ENCODE measurements at regions not wholly inside any gene's neighbourhood (a gene's known extent, or its start where the extent isn't known, plus 50 kb on each side); places are given as distances from the start of the nearest gene placed in this dataset.
"Not testable (repeated sequence)": the region's sequence is repeated elsewhere in the genome, so short reads cannot be mapped to it uniquely, and the experiment has no call there.

DNA sequence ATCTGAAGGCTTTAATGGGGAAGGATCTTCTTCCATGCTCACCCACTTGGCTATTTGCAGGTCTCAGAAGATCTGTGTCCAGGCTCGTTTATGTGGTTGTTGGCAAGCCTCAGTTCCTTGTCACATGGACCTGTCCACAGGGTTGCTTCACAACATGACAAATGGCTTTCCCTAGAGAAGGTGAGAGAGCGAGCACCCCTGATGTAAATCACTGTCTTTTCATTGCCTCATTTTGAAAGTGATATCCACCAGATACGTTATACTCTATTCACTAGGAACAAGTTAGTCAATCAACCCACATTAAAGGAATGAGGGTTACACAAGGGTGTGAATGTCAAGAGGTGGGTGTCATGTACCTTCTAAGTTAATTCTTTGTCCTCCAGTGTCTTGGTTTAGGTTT lies 433.3 kb downstream of the RPS6KC1 start:
- DNase-seq: no peak

DNA sequence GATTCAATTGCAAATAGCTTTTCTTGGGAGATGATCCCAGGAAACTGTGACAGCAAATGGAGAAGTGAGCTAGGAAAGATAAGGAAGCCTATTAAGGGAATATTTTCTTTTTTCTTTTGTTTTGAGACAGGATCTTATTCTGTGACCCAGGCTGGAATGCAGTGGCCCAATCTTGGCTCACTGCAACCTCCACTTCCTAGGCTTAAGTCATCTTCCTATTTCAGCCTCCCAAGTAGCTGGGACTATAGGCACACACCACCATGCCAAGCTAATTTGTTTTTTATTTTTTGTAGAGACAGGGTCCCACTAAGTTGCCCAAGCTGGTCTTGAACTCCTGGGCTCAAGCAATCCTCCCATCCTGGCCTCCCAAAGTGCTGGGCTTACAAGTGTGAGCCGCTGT lies 433.7 kb downstream of the RPS6KC1 start:
- DNase-seq: no peak

DNA sequence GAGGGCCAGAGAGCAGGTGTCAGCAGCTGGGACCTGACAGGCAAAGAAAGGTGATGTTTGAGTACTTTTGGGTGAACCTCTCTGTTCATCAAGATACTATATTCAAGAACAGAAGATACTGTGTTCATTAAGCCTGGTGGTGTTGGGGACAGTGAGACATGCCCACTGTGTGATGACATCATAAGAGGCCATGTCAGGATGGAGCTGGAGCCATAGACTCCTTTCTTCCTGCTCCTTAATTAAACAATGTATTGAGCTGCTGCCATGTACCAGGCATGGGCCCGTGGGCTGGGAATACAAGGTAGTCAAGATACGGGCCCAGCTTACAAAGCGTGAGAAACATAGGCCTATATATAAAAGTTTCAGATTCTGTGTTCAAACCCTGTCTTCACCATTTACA lies 435.4 kb downstream of the RPS6KC1 start:
- DNase-seq: no peak

GRCh38 chr1:213491468-213491867 lies 440.4 kb downstream of the RPS6KC1 start:
- DNase-seq: no peak

DNA sequence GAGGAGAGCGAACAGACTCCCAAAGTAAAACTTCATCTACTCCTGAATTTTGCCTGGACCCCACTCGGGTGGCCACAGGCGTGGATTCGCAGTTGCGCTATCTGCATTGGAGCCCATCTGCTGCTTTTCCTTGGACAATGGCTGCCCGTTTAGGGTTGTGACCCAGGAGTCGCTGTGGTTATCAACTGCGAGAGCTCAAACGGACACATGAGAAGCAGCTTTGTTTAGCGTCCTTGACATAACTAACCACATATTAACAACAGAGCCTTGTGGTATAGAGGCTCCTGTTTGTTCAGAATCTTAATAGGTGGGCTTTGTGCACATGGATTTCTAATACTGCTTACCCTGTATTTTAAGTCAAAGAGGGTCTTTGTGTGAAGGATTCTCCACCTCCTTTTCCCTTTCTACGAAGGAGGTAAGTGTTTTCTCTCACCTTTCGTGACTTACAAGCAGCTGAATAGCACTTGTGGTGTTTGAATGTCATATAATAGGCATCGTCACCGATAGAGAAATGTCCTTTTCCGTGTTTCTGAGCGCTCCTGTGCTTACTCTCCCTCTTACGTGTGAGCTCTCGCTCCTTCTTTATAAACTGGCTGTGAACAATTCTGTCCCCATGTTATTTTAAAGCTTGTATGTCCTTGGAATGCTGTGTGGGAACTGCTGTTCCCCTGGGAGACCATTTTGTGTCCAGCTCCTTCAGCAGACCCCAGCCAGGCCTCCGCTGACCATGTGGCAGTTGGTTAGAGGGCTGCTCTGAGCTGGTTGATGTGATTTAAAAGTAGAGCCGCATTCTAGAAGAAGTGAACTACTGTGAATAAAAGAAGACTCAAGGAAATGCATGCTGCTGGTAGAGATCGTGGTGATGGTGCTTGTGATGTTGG lies 441.4 kb downstream of the RPS6KC1 start:
- DNase-seq: no peak

- DNase-seq: no peak
Observed at GRCh38 chr1:213499444-213499843, 448.4 kb downstream of the RPS6KC1 start.

GRCh38 chr1:213507472-213508223 lies 456.6 kb downstream of the RPS6KC1 start:
- DNase-seq: no peak

GRCh38 chr1:213511173-213511572 lies 460.1 kb downstream of the RPS6KC1 start:
- DNase-seq: no peak

GRCh38 chr1:213512316-213512715 lies 461.3 kb downstream of the RPS6KC1 start:
- no peak for DNase-seq

DNA sequence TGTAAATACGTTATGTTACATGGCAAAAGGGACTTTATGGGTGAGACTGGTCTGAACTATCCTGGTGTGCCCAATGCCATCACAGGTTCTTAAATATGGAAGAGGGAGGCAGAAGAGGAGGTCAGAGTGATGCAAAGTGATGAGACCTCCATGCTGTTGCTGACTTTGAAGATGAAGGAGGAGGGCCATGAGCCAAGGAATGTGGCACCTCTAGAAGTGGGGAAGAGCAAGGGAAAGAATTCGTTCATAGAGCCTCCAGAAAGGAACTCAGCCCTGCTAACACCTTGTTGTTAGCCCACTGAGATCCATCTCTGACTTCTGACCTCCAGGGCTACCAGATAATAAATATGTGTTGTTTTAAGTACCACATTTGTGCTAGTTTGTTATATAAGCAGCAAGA lies 462.0 kb downstream of the RPS6KC1 start:
- no peak for DNase-seq

- DNase-seq: not testable (repeated sequence)
Observed at GRCh38 chr1:213514408-213515179, 463.6 kb downstream of the RPS6KC1 start.

DNA sequence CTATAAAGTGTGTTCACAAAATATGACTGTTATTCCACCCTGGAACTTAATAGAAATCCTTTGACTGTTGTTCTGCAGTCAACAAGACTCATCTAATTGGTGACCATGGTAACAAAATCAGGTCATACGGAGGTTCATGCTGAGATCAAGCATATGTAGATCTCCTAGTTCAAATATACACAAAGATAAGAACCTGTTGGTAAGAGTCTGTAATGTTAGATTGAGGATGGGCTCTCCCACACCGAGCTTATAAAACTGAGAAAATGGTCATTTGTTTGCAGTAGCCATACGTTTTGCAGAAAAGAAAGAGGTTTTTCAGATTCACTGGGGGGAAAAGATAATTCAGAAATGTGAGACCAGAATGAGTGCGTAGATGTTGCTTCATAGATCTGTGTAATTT lies 468.1 kb downstream of the RPS6KC1 start:
- no peak for DNase-seq

GRCh38 chr1:213521206-213521605 lies 466.6 kb upstream of the PROX1 start:
- no peak for DNase-seq

GRCh38 chr1:213523781-213524398 lies 463.9 kb upstream of the PROX1 start:
- DNase-seq: no peak

DNA sequence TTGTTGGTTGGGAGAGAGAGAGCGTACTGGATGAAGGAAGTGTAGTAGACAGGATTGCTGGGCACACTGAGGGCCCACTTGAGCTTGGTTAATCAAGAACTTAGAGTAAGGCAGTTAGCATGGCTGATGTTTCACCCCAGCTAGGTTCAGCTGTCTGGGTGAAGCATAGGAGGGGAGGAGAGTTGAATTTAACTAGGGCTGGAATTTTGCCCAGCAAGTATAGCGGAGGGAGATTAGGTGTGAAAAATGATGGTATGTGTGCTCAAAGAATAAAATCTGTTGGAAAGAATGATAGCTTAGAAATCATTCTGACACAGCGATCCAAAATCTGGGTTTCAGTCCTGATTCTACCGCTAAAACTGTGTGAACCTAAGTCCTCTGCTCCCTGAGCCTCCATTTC lies 461.5 kb upstream of the PROX1 start:
- no peak for DNase-seq

- DNase-seq: no peak
Observed at GRCh38 chr1:213530611-213531320, 457.0 kb upstream of the PROX1 start.

- no peak for DNase-seq
Observed at GRCh38 chr1:213531369-213532310, 456.1 kb upstream of the PROX1 start.

DNA sequence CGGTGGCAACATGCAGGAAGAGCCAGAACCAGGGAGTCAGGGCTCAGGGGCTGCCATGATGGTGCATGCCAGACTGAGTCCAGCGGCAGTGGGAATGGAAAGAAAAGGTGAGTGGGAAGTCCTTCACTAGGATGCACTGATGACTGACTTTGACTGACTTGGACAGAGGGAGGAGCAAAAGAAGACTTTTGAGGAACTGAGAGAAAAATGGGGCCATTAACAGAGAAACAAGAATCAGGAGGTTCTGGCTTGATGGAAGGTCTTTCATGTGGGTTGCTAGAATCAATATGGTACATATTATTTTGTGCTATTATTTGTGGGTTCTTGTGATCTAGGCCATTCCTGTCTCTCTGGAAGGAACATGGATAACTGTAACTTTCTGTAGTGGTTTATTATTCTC lies 454.6 kb upstream of the PROX1 start:
- no peak for DNase-seq

- DNase-seq: no peak
Observed at GRCh38 chr1:213535679-213536078, 452.1 kb upstream of the PROX1 start.

GRCh38 chr1:213538251-213538650 lies 449.5 kb upstream of the PROX1 start:
- no peak for DNase-seq

- DNase-seq: no peak
Observed at GRCh38 chr1:213539464-213539863, 448.3 kb upstream of the PROX1 start.

All from T1000 (cell line).